GM12865 (cell line): ENCODE measurements at regions not wholly inside any gene's neighbourhood (a gene's known extent, or its start where the extent isn't known, plus 50 kb on each side); places are given as distances from the start of the nearest gene placed in this dataset.

ENCODE experiments used
- DNase-seq: peaks from one replicate; pipeline ENCODE4 v3.0.0; 2010; ENCODE audit warnings: low read depth
- H3K4me3 ChIP-seq: 2 replicates; pipeline ENCODE4 v1.5.1; 2011; ENCODE audit warnings: mild to moderate bottlenecking, low read depth, low read length, control low read depth
- CTCF ChIP-seq: IDR thresholded peaks from 2 replicates; pipeline ENCODE4 v1.5.1; 2011; ENCODE audit warnings: low read length, control low read depth, low read depth, inconsistent platforms; ENCODE audit not compliant: insufficient read depth; ENCODE audit errors: missing control alignments

GRCh38 chr4:178082906-178083305 lies 640.7 kb upstream of the AGA start:
- H3K4me3 ChIP-seq = no peak overlapping the region
- no peak for DNase-seq
- TF ChIP-seq CTCF = no peak

DNA sequence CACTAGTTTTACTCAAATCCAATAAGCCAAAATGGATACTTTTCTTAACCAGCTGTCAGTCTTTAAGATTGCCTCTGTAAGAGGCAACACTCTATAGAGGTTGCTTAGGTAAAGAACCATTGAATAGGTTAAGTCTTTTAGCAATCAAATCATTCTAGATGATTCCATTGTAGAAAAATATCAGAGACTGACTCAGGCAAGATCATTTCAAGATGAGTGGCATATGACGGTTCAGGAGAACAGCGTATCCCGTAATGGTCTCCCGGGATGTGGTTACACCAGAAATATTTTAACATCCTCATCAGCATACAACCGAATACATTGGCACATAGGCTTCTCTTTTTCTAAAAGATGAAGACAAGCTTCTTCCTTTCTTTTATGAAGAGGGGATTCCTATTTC lies 641.7 kb upstream of the AGA start:
- no peak overlapping the region for H3K4me3 ChIP-seq
- DNase-seq = no peak
- no peak for TF ChIP-seq CTCF

GRCh38 chr4:178086320-178086719 lies 644.1 kb upstream of the AGA start:
- no peak overlapping the region for H3K4me3 ChIP-seq
- no peak for TF ChIP-seq CTCF
- no peak for DNase-seq

DNA sequence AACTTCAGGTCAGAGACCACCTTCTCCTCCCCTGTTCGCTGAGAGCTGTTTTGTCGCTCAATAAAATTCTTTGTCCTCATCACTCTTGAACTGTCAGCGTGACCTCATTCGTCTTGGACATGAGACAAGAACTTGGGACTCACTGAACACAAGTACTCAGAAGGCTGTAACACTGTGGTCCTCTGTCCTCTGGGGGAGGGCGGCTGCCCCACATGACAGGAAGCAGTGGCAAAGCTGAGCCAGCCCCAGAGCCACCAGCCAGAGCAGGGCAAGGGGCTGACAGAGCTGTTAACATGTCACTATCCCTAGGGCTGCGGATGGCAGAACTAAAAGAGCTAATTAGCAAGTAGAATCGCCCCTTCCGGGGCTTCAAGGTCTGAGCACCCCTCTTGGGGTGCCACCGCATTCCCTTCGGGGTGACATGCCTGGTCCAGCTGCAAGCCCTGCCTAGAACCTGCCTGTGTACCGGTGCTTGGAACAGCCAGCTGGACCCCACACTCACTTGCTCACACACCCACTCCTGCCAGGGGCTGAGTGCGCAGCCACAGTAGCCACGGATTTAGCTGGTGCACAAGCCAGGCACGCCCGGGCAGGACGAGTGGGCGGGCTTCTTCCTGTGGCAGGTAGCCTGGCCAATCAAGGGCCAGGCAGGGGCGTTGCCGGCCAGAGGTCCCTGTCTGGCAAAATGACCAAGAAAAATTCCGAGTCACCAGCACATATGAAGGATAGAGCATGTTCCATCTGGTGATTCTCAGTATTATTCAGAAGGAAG lies 648.6 kb upstream of the AGA start:
- no peak for TF ChIP-seq CTCF
- peak; percentile 1 for DNase-seq
- no peak overlapping the region for H3K4me3 ChIP-seq

DNA sequence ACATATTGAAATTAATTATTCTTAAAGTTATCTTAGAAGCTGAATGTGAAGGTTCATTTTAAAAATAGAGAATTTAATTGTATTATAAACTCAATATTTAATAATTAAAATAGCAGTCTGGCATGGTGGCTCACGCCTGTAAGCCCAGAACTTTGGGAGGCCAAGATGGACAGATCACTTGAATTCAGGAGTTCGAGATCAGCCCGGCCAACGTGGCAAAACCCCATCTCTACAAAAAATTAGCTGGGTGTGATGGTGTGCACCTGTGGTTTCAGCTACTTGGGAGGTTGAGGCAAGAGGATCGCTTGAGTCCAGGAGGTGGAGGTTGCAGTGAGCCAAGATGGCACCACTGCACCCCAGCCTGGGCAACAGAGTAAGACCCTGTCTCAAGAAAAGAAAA lies 659.9 kb upstream of the AGA start:
- no peak for TF ChIP-seq CTCF
- H3K4me3 ChIP-seq = no peak overlapping the region
- DNase-seq = no peak

DNA sequence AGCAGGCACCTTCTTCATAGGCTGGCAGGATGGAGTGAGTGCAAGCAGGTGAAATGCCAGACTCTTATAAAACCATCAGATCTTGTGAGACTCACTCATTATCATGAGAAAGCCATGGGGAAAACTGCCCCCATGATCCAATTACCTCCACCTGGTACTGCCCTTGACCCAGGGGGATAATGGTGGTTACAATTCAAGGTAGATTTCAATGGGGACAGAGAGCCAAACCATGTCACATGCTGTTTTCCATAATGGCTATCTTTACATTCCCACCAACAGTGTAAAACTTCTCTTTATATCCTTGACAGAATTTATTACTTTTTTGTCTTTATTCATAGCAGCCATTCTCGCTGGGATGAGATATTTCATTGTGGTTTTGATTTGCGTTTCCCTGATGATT lies 663.0 kb upstream of the AGA start:
- TF ChIP-seq CTCF = no peak
- no peak overlapping the region for H3K4me3 ChIP-seq
- DNase-seq = no peak
